Chondrocyte (in vitro differentiated cells): ENCODE measurements at regions not wholly inside any gene's neighbourhood (a gene's known extent, or its start where the extent isn't known, plus 50 kb on each side); places are given as distances from the start of the nearest gene placed in this dataset.
"Not testable (repeated sequence)": the region's sequence is repeated elsewhere in the genome, so short reads cannot be mapped to it uniquely, and the experiment has no call there.

Experiments
- DNase-seq: peaks from one replicate; pipeline ENCODE4 v3.0.0; 2021; ENCODE audit warnings: mixed read lengths, low spot score
- H3K27ac Mint-ChIP-seq: one replicate; pipeline ENCODE4 v1.8.0; 2021; ENCODE audit warnings: mild to moderate bottlenecking, moderate library complexity, mixed read lengths; ENCODE audit not compliant: unreplicated experiment
- H3K27me3 Mint-ChIP-seq: 2 replicates; pipeline ENCODE4 v1.8.0; 2021; ENCODE audit warnings: low read depth, mixed read lengths
- H3K36me3 Mint-ChIP-seq: 2 replicates; pipeline ENCODE4 v1.8.0; 2021; ENCODE audit warnings: low read depth, mixed read lengths
- H3K4me1 Mint-ChIP-seq: 2 replicates; pipeline ENCODE4 v1.8.0; 2021; ENCODE audit warnings: low read depth, mild to moderate bottlenecking, mixed read lengths
- H3K4me3 Mint-ChIP-seq: one replicate; pipeline ENCODE4 v1.8.0; 2021; ENCODE audit warnings: mild to moderate bottlenecking, moderate library complexity, mixed read lengths; ENCODE audit not compliant: unreplicated experiment
- H3K9me3 Mint-ChIP-seq: 2 replicates; pipeline ENCODE4 v1.8.0; 2021; ENCODE audit warnings: low read depth, mixed read lengths
- TF ChIP-seq, protein P1 (sequence below): fragments of 200-600 bp; sonication (generic); IDR thresholded peaks from 2 replicates; pipeline ENCODE4 v1.5.0; 2021; ENCODE audit warnings: antibody characterized with exemption, mild to moderate bottlenecking, moderate library complexity

DNA sequence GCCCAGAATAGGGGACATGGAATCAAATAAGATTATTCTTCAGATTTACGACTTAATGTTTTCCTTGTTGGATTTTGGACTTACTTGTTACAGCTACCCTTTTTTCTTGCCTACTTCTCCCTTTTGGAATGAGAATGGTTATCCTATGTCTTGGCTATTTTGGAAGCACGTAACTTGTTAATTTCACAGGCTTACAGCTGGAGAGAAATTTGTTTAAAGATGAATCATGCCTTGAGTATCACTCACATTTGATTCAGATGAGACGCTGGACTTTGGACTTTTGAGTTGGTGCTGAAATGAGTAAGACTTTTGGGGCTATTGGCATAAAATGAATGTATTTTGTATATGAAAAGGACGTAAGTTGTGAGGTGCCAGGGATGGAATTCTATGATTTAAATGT, 83.3 kb downstream of the SMPDL3A start:
- H3K4me3 Mint-ChIP-seq: no peak overlapping the region
- no peaks in the 10 kb centered on the region for H3K4me1 Mint-ChIP-seq
- H3K36me3 Mint-ChIP-seq: no peaks in the 10 kb centered on the region
- H3K9me3 Mint-ChIP-seq: no peaks in the 10 kb centered on the region
- TF ChIP-seq, protein P1, sequence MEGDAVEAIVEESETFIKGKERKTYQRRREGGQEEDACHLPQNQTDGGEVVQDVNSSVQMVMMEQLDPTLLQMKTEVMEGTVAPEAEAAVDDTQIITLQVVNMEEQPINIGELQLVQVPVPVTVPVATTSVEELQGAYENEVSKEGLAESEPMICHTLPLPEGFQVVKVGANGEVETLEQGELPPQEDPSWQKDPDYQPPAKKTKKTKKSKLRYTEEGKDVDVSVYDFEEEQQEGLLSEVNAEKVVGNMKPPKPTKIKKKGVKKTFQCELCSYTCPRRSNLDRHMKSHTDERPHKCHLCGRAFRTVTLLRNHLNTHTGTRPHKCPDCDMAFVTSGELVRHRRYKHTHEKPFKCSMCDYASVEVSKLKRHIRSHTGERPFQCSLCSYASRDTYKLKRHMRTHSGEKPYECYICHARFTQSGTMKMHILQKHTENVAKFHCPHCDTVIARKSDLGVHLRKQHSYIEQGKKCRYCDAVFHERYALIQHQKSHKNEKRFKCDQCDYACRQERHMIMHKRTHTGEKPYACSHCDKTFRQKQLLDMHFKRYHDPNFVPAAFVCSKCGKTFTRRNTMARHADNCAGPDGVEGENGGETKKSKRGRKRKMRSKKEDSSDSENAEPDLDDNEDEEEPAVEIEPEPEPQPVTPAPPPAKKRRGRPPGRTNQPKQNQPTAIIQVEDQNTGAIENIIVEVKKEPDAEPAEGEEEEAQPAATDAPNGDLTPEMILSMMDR: no peak
- DNase-seq: no peak
- no peak overlapping the region for H3K27ac Mint-ChIP-seq
- H3K27me3 Mint-ChIP-seq: peaks cover 29% of the 10 kb centered on the region

DNA sequence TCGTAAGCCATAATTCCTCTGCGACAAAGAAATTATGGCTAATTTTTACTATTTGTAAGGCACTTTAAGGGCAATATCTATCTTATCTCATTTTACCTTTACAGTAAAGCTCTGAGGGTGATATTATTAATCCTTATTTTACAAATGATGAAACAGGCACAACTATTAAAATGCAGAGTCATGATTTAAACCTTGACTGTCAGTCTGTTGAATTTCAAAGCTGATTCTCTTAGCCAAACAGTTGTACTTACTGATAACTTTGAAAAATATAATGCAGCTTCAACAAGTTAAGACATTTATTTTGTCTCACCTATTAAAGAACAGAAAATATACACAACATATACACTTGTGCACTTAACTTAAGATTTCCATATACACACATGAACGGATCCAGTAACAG, 88.2 kb downstream of the SMPDL3A start:
- H3K9me3 Mint-ChIP-seq: peaks cover 4% of the 10 kb centered on the region
- no peak for DNase-seq

DNA sequence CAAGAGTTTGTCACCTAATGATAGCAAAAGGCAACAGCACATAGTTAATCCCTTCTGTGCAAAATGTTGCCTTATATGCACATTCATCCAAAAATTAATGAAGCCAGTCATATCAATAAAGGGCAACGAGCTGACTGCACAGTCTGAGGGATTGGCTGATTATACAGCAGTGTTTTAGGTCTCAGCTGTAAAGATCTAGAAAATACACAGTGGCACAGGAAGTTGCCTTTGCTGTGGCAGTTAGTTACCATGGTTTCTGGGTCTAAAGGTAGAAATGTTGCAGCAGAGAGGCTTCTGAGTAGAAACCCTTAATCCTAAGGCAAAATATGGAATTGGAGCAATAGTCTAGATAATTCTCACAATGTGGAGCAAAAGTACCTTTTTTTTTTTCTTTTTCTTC, 89.7 kb downstream of the SMPDL3A start:
- no peak for DNase-seq
- peaks cover 25% of the 10 kb centered on the region for H3K27me3 Mint-ChIP-seq
- TF ChIP-seq, protein P1: no peak
- H3K4me3 Mint-ChIP-seq: no peak overlapping the region
- no peak overlapping the region for H3K27ac Mint-ChIP-seq
- H3K9me3 Mint-ChIP-seq: peaks cover 13% of the 10 kb centered on the region
- no peaks in the 10 kb centered on the region for H3K4me1 Mint-ChIP-seq
- H3K36me3 Mint-ChIP-seq: no peaks in the 10 kb centered on the region

More for the DNA sequence above, 88.2 kb downstream of the SMPDL3A start:
- no peak overlapping the region for H3K4me3 Mint-ChIP-seq
- H3K36me3 Mint-ChIP-seq: no peaks in the 10 kb centered on the region
- H3K27me3 Mint-ChIP-seq: peaks cover 27% of the 10 kb centered on the region
- no peaks in the 10 kb centered on the region for H3K4me1 Mint-ChIP-seq
- TF ChIP-seq, protein P1: no peak
- H3K27ac Mint-ChIP-seq: no peak overlapping the region

DNA sequence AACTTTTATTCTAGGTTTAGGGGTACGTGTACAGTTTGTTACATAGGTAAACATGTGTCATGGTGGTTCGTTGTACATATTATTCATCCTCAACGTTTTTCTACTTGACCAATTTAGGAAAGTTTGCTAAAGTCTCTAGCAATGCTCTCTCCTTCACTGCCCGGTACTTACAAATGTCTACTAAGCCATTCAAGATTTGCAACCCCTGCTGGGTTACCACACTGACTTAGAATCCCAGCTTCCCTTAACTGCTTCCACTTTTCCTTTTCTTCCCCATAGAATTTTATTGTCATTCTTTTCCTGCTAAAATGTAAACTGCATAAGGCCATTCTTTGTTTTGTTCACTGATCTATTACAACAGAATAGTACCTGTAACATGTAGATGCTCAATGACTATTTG, 97.4 kb downstream of the SMPDL3A start:
- Mint-ChIP-seq H3K36me3 (no peaks in the 10 kb centered on the region), H3K27ac (no peak overlapping the region), H3K27me3 (peaks cover 11% of the 10 kb centered on the region), H3K4me1 (no peaks in the 10 kb centered on the region), H3K4me3 (no peak overlapping the region), H3K9me3 (peaks cover 19% of the 10 kb centered on the region)
- TF ChIP-seq, protein P1: no peak
- no peak for DNase-seq

DNA sequence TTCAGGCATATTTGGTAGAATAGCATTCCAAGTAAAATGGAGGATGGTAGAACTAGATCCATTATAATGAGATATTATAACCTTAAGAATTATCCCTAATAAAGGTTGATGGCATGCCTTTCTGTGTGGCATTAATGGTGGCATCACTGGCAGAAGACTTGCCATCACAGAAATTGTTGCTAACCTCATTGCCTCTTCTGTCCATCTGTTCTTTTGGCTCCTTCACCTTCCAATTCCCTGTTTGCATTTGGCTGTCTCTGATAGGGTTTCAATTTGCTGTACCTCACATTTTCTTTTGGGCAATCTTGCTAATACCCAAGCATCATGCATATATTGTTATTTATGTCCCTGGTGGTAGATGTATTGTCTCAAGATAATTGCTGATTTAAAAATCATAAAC, 98.9 kb downstream of the SMPDL3A start:
- Mint-ChIP-seq H3K36me3 (no peaks in the 10 kb centered on the region), H3K4me1 (no peaks in the 10 kb centered on the region), H3K4me3 (no peak overlapping the region), H3K27ac (no peak overlapping the region), H3K9me3 (peaks cover 10% of the 10 kb centered on the region), H3K27me3 (peaks cover 6% of the 10 kb centered on the region)
- DNase-seq: no peak
- TF ChIP-seq, protein P1: no peak

DNA sequence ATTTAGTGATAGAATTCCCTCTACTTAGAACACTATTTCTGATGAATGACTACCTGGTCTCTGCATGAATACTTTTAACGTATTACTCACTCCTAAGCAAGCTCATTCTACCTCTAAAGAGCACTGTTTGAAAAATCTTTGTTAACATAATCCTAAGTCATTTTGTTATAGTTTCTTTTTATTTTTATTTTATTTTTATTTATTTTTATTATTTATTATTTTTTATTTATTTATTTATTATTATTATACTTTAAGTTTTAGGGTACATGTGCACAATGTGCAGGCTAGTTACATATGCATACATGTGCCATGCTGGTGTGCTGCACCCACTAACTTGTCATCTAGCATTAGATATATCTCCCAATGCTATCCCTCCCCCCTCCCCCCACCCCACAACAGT, 99.6 kb downstream of the SMPDL3A start:
- H3K27ac Mint-ChIP-seq, H3K9me3 Mint-ChIP-seq, DNase-seq, H3K27me3 Mint-ChIP-seq, H3K36me3 Mint-ChIP-seq, H3K4me3 Mint-ChIP-seq, H3K4me1 Mint-ChIP-seq: not testable (repeated sequence)
